Sigmoid colon (tissue), 4 donors: ENCODE measurements at regions not wholly inside any gene's neighbourhood (a gene's known extent, or its start where the extent isn't known, plus 50 kb on each side); places are given as distances from the start of the nearest gene placed in this dataset.

ENCODE experiments used
- EP300 ChIP-seq, 4 donors: sonication (generic); formaldehyde crosslinking; IDR thresholded peaks; one replicate each; pipeline ENCODE4 v1.6.1; 2017; ENCODE audit warnings: antibody characterized with exemption in 4 of 4
- POLR2A ChIP-seq, 2 donors: fragments of 450-650 bp; IDR thresholded peaks; one replicate each; pipeline ENCODE4 v1.6.1; 2016; ENCODE audit warnings: antibody characterized with exemption in 2 of 2, mild to moderate bottlenecking in 2 of 2, moderate library complexity in 2 of 2
- POLR2AphosphoS5 ChIP-seq, 4 donors: sonication (generic); formaldehyde crosslinking; IDR thresholded peaks; one replicate each; pipeline ENCODE4 v1.6.1; 2017; ENCODE audit warnings: antibody characterized with exemption in 4 of 4
- TF ChIP-seq, protein P1 (sequence below), 4 experiments: fragments of 450-650 bp in 3 of 4; fragments of 200-600 bp in 1 of 4; IDR thresholded peaks; one replicate each; pipeline ENCODE4 v1.5.1; 2016 to 2019; ENCODE audit warnings: antibody characterized with exemption in 4 of 4, mild to moderate bottlenecking in 3 of 4, moderate library complexity in 2 of 4

DNA sequence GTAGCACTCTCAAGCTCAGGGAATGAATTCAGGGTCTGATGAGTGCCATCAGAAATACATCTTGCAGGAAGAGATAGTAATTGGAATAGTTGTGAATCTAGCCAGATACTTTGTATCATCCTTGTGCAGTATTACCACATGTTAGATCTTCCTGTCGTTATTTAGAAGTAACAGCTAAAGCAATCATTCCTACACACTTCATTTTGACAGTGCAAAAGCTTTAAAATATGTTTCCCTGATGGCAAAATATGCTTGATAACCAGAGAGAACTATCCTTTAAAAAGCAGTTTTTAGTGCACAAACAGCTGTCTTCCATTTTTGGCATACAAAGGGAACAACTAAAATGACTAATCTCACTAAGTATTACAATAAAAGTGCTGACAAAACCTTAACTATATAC is 149.5 kb upstream of the SLC38A2 start:
- TF ChIP-seq, protein P1, sequence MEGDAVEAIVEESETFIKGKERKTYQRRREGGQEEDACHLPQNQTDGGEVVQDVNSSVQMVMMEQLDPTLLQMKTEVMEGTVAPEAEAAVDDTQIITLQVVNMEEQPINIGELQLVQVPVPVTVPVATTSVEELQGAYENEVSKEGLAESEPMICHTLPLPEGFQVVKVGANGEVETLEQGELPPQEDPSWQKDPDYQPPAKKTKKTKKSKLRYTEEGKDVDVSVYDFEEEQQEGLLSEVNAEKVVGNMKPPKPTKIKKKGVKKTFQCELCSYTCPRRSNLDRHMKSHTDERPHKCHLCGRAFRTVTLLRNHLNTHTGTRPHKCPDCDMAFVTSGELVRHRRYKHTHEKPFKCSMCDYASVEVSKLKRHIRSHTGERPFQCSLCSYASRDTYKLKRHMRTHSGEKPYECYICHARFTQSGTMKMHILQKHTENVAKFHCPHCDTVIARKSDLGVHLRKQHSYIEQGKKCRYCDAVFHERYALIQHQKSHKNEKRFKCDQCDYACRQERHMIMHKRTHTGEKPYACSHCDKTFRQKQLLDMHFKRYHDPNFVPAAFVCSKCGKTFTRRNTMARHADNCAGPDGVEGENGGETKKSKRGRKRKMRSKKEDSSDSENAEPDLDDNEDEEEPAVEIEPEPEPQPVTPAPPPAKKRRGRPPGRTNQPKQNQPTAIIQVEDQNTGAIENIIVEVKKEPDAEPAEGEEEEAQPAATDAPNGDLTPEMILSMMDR (IDR thresholded peaks at IDR 0.05) = no peak
- TF ChIP-seq POLR2A (IDR thresholded peaks at IDR 0.05) (no peak), EP300 (IDR thresholded peaks at IDR 0.05) (no peak), POLR2AphosphoS5 (IDR thresholded peaks at IDR 0.05) (peak in 1 of 4 donors; percentile 26)
